Calu3 (cell line): ENCODE measurements at regions not wholly inside any gene's neighbourhood (a gene's known extent, or its start where the extent isn't known, plus 50 kb on each side); places are given as distances from the start of the nearest gene placed in this dataset.

Source experiments
- BruUV-seq: library from RNA; stranded (reverse); fragments of 400-500 nt; replicated peaks from 2 replicates; lab custom pipeline; 2021; lab: Mats Ljungman, UMichigan
- CTCF ChIA-PET: fragments of 300-600 bp; sonication (Branson Sonifier 250); formaldehyde crosslinking; loops from one replicate; lab custom pipeline; 2022; ENCODE audit warnings: antibody characterized with exemption; lab: Charles Lee
- DNase-seq: peaks from one replicate; pipeline ENCODE4 v3.0.0; 2022
- H3K27ac Mint-ChIP-seq: one replicate; pipeline ENCODE4 v1.8.0; 2022; ENCODE audit warnings: mixed read lengths; ENCODE audit not compliant: unreplicated experiment
- H3K27me3 Mint-ChIP-seq: one replicate; pipeline ENCODE4 v1.8.0; 2022; ENCODE audit warnings: mixed read lengths; ENCODE audit not compliant: unreplicated experiment
- H3K36me3 Mint-ChIP-seq: one replicate; pipeline ENCODE4 v1.8.0; 2022; ENCODE audit warnings: mild to moderate bottlenecking, moderate library complexity, mixed read lengths; ENCODE audit not compliant: insufficient read depth, unreplicated experiment
- H3K4me1 Mint-ChIP-seq: one replicate; pipeline ENCODE4 v1.8.0; 2022; ENCODE audit warnings: mild to moderate bottlenecking, low read depth, mixed read lengths; ENCODE audit not compliant: unreplicated experiment
- H3K4me3 Mint-ChIP-seq: one replicate; pipeline ENCODE4 v1.8.0; 2022; ENCODE audit warnings: mild to moderate bottlenecking, low read depth, moderate library complexity, mixed read lengths; ENCODE audit not compliant: unreplicated experiment
- H3K9me3 Mint-ChIP-seq: one replicate; pipeline ENCODE4 v1.8.0; 2022; ENCODE audit warnings: low read depth, mixed read lengths; ENCODE audit not compliant: unreplicated experiment
- intact Hi-C: fragments of 100-400 bp; cut with micrococcal nuclease; formaldehyde crosslinking; loops from one replicate; pipeline ENCODE4 v1.10.0; 2022; ENCODE audit not compliant: unreplicated experiment
- TF ChIP-seq, protein P1 (sequence below): fragments of 200-600 bp; IDR thresholded peaks from one replicate; pipeline ENCODE4 v1.8.0; 2022; ENCODE audit warnings: antibody characterized with exemption; ENCODE audit not compliant: unreplicated experiment

DNA sequence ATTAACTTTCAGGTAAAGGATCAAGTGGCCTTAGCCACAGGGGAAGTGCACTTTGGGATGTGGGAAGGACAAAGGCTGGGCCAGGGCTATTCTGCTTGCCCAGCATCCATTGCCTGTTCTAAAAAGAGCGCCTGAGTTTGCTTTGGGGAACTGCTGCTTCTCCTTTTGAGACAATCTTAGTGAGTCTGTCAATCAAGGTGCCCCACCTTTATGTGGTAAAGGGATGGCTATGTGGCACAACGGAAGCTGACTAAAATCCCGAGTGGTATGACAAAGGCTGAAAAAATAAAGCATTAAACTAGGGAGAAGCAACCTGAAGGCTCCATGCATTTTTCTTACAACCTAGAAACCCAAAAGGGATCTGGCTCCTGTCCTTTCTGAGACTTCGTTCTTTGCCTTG, 540.5 kb downstream of the SLC4A3 start:
- no peak for DNase-seq
- CTCF ChIA-PET: interaction anchor here (0.7 kb wide), 1 partner anchor 8 kb away, joined by 3 read pairs; no protein-coding TSS in a partner anchor
- Mint-ChIP-seq H3K4me3 (no peak overlapping the region), H3K27me3 (no peaks in the 10 kb centered on the region), H3K9me3 (no peaks in the 10 kb centered on the region), H3K4me1 (peaks cover 8% of the 10 kb centered on the region), H3K36me3 (no peaks in the 10 kb centered on the region), H3K27ac (no peak overlapping the region)
- intact Hi-C loops: loop anchor here (5.0 kb wide), 2 partner anchors 494 to 519 kb away; no protein-coding TSS in a partner anchor
- BruUV-seq: no TSS peak
- TF ChIP-seq, protein P1, sequence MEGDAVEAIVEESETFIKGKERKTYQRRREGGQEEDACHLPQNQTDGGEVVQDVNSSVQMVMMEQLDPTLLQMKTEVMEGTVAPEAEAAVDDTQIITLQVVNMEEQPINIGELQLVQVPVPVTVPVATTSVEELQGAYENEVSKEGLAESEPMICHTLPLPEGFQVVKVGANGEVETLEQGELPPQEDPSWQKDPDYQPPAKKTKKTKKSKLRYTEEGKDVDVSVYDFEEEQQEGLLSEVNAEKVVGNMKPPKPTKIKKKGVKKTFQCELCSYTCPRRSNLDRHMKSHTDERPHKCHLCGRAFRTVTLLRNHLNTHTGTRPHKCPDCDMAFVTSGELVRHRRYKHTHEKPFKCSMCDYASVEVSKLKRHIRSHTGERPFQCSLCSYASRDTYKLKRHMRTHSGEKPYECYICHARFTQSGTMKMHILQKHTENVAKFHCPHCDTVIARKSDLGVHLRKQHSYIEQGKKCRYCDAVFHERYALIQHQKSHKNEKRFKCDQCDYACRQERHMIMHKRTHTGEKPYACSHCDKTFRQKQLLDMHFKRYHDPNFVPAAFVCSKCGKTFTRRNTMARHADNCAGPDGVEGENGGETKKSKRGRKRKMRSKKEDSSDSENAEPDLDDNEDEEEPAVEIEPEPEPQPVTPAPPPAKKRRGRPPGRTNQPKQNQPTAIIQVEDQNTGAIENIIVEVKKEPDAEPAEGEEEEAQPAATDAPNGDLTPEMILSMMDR: no peak

DNA sequence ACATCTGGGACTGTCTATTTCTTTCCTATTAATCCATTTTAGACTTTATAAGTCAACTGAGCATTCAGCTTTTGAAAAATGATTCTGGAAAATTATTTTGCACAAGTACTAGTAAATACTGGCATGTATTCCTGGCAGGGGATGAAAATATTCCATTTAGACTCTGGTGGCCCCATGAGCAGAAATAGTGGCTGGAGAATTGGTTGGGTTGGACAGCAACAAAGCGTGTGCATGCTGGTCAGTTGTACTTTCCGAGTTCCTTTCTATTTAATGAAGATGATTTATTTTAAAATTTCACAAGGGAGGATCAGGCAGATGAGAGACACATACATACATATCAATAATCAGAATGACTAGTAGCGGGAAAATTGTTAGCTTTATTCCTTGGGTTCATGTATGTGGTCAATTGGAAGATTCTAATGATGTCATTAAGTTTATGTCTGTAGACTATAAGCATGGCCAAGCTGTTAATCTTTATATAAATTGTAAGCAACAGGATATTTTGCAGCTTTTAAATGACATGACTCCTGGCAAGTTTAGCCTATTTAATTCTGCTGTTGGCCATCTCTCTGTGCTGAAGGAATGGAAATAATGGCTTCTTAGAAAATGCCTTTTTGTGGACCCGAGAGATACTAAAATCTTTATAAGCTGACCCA, 541.6 kb downstream of the SLC4A3 start:
- Mint-ChIP-seq H3K9me3 (no peaks in the 10 kb centered on the region), H3K4me3 (no peak overlapping the region), H3K4me1 (peaks cover 8% of the 10 kb centered on the region), H3K27me3 (no peaks in the 10 kb centered on the region), H3K36me3 (no peaks in the 10 kb centered on the region), H3K27ac (no peak overlapping the region)
- intact Hi-C loops: loop anchor here (5.0 kb wide), 2 partner anchors 493 to 518 kb away; no protein-coding TSS in a partner anchor
- CTCF ChIA-PET: no interaction called here
- no peak for DNase-seq
- TF ChIP-seq, protein P1: no peak
- no TSS peak for BruUV-seq

DNA sequence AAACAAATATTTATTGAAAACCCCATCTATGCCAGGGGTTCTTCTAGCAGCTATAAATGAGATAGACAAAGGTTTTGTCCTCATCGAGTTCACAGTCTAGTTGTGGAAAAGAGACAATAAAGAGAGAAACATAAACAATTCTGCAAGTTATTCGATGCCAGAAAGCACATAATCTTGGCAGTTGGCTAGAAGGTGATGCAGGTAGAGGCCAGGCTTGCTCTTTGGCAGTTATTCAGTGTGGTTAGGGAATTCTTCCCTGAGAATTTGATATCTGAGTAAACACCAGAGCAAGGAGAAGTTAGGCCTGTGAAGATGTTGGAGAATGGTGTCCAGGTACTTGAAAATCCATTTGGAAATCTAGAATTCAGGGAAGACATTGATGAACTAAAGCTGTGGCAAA, 547.4 kb downstream of the SLC4A3 start:
- H3K9me3 Mint-ChIP-seq: no peaks in the 10 kb centered on the region
- CTCF ChIA-PET: no interaction called here
- BruUV-seq: no TSS peak
- intact Hi-C loops: no loop called here
- TF ChIP-seq, protein P1: no peak
- H3K27ac Mint-ChIP-seq: no peak overlapping the region
- H3K4me3 Mint-ChIP-seq: no peak overlapping the region
- H3K27me3 Mint-ChIP-seq: no peaks in the 10 kb centered on the region
- no peaks in the 10 kb centered on the region for H3K36me3 Mint-ChIP-seq
- peaks cover 21% of the 10 kb centered on the region for H3K4me1 Mint-ChIP-seq
- DNase-seq: no peak

DNA sequence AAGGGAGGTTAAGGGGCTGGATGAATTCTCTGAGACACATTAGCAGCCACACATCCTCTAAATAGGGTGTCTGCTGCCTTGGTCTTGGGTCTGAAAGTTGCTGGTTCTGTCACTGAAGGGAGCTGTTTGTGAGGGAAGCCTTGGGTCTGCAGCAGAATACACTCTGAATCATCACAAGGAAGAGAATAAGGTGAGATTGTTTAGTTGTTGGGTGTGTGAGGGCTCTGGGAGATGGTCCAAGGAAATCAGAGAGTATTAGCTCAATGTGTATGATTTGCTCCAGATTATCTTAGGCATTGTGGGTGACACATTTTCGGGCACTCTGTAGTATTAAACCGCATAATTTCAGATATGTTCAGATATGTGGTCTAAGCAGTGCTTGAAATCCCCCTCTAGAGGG, 548.5 kb downstream of the SLC4A3 start:
- no peak overlapping the region for H3K27ac Mint-ChIP-seq
- no peaks in the 10 kb centered on the region for H3K36me3 Mint-ChIP-seq

More for the DNA sequence above, 548.5 kb downstream of the SLC4A3 start:
- no peaks in the 10 kb centered on the region for H3K9me3 Mint-ChIP-seq
- H3K27me3 Mint-ChIP-seq: no peaks in the 10 kb centered on the region
- TF ChIP-seq, protein P1: no peak
- no peak for DNase-seq
- no TSS peak for BruUV-seq
- CTCF ChIA-PET: interaction anchor here (0.5 to 1.3 kb wide), 2 partner anchors 8 to 12 kb away, joined by 3 to 5 read pairs; no protein-coding TSS in a partner anchor
- intact Hi-C loops: no loop called here
- no peak overlapping the region for H3K4me3 Mint-ChIP-seq
- H3K4me1 Mint-ChIP-seq: peaks cover 21% of the 10 kb centered on the region
